CD14-positive monocyte (primary cell): ENCODE measurements at regions not wholly inside any gene's neighbourhood (a gene's known extent, or its start where the extent isn't known, plus 50 kb on each side); places are given as distances from the start of the nearest gene placed in this dataset.
"Not testable (repeated sequence)": the region's sequence is repeated elsewhere in the genome, so short reads cannot be mapped to it uniquely, and the experiment has no call there.

Experiments used
- DNase-seq, 3 donors: peaks; one replicate each; pipeline ENCODE4 v3.0.0-alpha.2; 2011 to 2022
- H2AFZ ChIP-seq: 2 replicates; pipeline ENCODE4 v1.6.0; 2012; ENCODE audit warnings: mild to moderate bottlenecking, low read depth, low read length, inconsistent platforms; ENCODE audit not compliant: insufficient read depth, poor library complexity, severe bottlenecking
- H3K27ac ChIP-seq, 2 donors: 1 replicate in 1 of 2; 2 replicates in 1 of 2; pipeline ENCODE4 v1.5.1; 2012 to 2013; ENCODE audit warnings: low read length in 2 of 2, control low read depth in 1 of 2, inconsistent platforms in 1 of 2, low read depth in 1 of 2, mild to moderate bottlenecking in 1 of 2
- H3K27me3 ChIP-seq, 2 donors: one replicate each; pipeline versions ENCODE4 v1.6.0 to v1.6.1; 2011 to 2013; ENCODE audit warnings: low read length in 2 of 2; ENCODE audit not compliant: control insufficient read depth in 2 of 2, insufficient read depth in 2 of 2
- H3K36me3 ChIP-seq, 2 donors: replicated peaks in 1 of 2; 1 replicate in 1 of 2; 2 replicates in 1 of 2; pipeline versions ENCODE4 v1.5.1 to v1.6.1; 2012 to 2013; ENCODE audit warnings: low read length in 2 of 2, control low read depth in 1 of 2, inconsistent platforms in 1 of 2, mild to moderate bottlenecking in 1 of 2; ENCODE audit not compliant: insufficient read depth in 2 of 2, control insufficient read depth in 1 of 2
- H3K4me1 ChIP-seq, 2 donors: 1 replicate in 1 of 2; 2 replicates in 1 of 2; pipeline versions ENCODE4 v1.5.1 to v1.6.1; 2012 to 2013; ENCODE audit warnings: low read length in 2 of 2, control low read depth in 1 of 2, inconsistent platforms in 1 of 2, mild to moderate bottlenecking in 1 of 2, moderate library complexity in 1 of 2; ENCODE audit not compliant: insufficient read depth in 2 of 2, control insufficient read depth in 1 of 2
- H3K4me2 ChIP-seq: replicated peaks from 2 replicates; pipeline ENCODE3; 2012; ENCODE audit warnings: low read length, moderate library complexity, mild to moderate bottlenecking; ENCODE audit not compliant: poor library complexity, severe bottlenecking; ENCODE audit errors: extremely low read depth
- H3K4me3 ChIP-seq, 3 experiments: fragments of 200-600 bp in 1 of 3; sonication (generic) in 1 of 3; replicated peaks in 1 of 3; 1 replicate in 2 of 3; 2 replicates in 1 of 3; pipeline ENCODE4 v1.5.1; 2011 to 2013; ENCODE audit warnings: low read length in 3 of 3, mild to moderate bottlenecking in 3 of 3, control low read depth in 2 of 3, low read depth in 2 of 3, inconsistent platforms in 1 of 3, moderate library complexity in 1 of 3
- H3K79me2 ChIP-seq: 2 replicates; pipeline ENCODE4 v1.6.0; 2012; ENCODE audit warnings: mild to moderate bottlenecking, control low read depth, inconsistent platforms, low read length, moderate library complexity; ENCODE audit not compliant: insufficient read depth
- H3K9ac ChIP-seq: 2 replicates; pipeline ENCODE4 v1.6.0; 2017; ENCODE audit warnings: low read length, mild to moderate bottlenecking; ENCODE audit not compliant: insufficient read depth, poor library complexity, severe bottlenecking
- H3K9me3 ChIP-seq, 2 donors: replicated peaks in 1 of 2; 1 replicate in 1 of 2; 2 replicates in 1 of 2; pipeline versions ENCODE4 v1.5.1 to v1.6.1; 2012 to 2013; ENCODE audit warnings: low read length in 2 of 2, control low read depth in 1 of 2; ENCODE audit not compliant: control insufficient read depth in 1 of 2, insufficient read depth in 1 of 2
- H4K20me1 ChIP-seq: 2 replicates; pipeline ENCODE4 v1.6.0; 2012; ENCODE audit warnings: mild to moderate bottlenecking, low read length, control low read depth, moderate library complexity; ENCODE audit not compliant: insufficient read depth
- H3K27ac Mint-ChIP-seq, 7 donors: one replicate each; pipeline ENCODE4 v1.8.0; 2020; ENCODE audit warnings: mild to moderate bottlenecking in 7 of 7, mixed read lengths in 7 of 7, moderate library complexity in 6 of 7, inconsistent platforms in 2 of 7
- H3K27me3 Mint-ChIP-seq, 3 donors: one replicate each; pipeline ENCODE4 v1.8.0; 2021 to 2022; ENCODE audit warnings: low read depth in 3 of 3, mild to moderate bottlenecking in 3 of 3, mixed read lengths in 3 of 3, moderate library complexity in 3 of 3, inconsistent platforms in 1 of 3
- H3K36me3 Mint-ChIP-seq, 2 donors: one replicate each; pipeline ENCODE4 v1.8.0; 2020; ENCODE audit warnings: mixed read lengths in 2 of 2, inconsistent platforms in 1 of 2, mild to moderate bottlenecking in 1 of 2
- H3K4me1 Mint-ChIP-seq: one replicate; pipeline ENCODE4 v1.8.0; 2020; ENCODE audit warnings: mild to moderate bottlenecking, mixed read lengths
- H3K4me3 Mint-ChIP-seq, 2 donors: one replicate each; pipeline ENCODE4 v1.8.0; 2020; ENCODE audit warnings: mild to moderate bottlenecking in 2 of 2, mixed read lengths in 2 of 2, moderate library complexity in 1 of 2
- H3K9me3 Mint-ChIP-seq, 7 donors: one replicate each; pipeline ENCODE4 v1.8.0; 2020 to 2022; ENCODE audit warnings: mixed read lengths in 7 of 7, mild to moderate bottlenecking in 6 of 7, moderate library complexity in 6 of 7, inconsistent platforms in 2 of 7
- WGBS: methylation state at CpG from one replicate; pipeline ENCODE4 v1.1.5; 2013; ENCODE audit warnings: missing lambda C conversion rate; ENCODE audit not compliant: insufficient coverage; 5-methylcytosine and 5-hydroxymethylcytosine counted together
- intact Hi-C, 2 donors: fragments of 100-400 bp; cut with micrococcal nuclease; formaldehyde crosslinking; loops; one replicate each; pipeline versions ENCODE4 v1.15.0 to v1.15.1; 2023

DNA sequence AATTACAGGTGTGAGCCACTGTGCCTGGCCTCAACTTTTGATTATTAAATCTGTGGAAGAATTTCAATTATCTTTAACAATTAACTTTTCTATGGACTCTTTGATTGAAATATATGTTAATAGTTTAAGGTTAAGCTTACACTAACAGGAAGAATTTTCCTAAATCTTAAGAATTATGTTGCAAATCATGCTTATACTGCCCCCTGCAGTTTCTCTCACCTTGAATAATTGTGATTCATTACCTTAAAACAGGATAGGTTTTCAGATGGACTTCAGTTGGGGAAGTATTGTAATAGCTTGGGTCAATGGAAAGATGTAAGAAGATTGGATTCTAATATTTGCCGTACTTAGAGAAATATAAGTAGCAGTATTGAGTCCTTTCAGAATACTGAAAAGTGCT is 66.5 kb upstream of the NIPA1 start:
- DNase-seq, H3K27ac Mint-ChIP-seq, H3K9me3 Mint-ChIP-seq, H3K36me3 Mint-ChIP-seq, H3K9ac ChIP-seq, H3K4me1 ChIP-seq, H3K36me3 ChIP-seq, H3K4me3 Mint-ChIP-seq, H3K9me3 ChIP-seq, intact Hi-C loops, H3K4me1 Mint-ChIP-seq, H2AFZ ChIP-seq, H3K79me2 ChIP-seq, H4K20me1 ChIP-seq, H3K4me2 ChIP-seq, H3K27me3 ChIP-seq, H3K27ac ChIP-seq, H3K4me3 ChIP-seq: not testable (repeated sequence)
- H3K27me3 Mint-ChIP-seq, result peaks cover 19 to 20% (median 19%) of the 10 kb centered on the region in 3 donors
- no CpG with 5 or more reads among the region's 1 CpG for WGBS

DNA sequence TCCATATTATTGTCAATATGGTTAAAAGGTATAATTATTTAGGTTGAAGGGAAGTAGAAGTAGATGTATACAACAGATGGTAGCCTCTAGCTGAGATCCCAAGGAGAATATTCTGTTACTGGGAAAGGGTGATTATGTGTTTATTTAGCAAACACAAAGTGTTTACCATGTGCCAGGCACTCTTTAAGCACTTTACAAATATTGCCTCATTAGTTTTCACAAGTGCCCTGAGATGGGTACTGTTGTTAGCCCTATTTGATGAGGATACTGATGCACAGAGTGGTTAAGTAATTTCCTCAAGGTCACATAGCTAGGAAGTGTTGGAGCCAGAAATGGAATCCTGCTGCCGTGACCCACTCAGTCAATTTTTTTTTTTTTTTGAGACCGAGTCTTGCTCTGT is 60.3 kb upstream of the NIPA1 start:
- H3K27me3 Mint-ChIP-seq, H3K4me1 Mint-ChIP-seq, intact Hi-C loops, H3K36me3 Mint-ChIP-seq, H3K4me3 Mint-ChIP-seq, H3K79me2 ChIP-seq, H3K4me2 ChIP-seq, H3K9me3 Mint-ChIP-seq, H3K9me3 ChIP-seq, H3K27ac ChIP-seq, H3K4me3 ChIP-seq, H3K4me1 ChIP-seq, H3K36me3 ChIP-seq, H3K9ac ChIP-seq, H3K27ac Mint-ChIP-seq, H4K20me1 ChIP-seq, H3K27me3 ChIP-seq, DNase-seq, H2AFZ ChIP-seq: not testable (repeated sequence)
- no CpG with 5 or more reads among the region's 2 CpGs for WGBS

DNA sequence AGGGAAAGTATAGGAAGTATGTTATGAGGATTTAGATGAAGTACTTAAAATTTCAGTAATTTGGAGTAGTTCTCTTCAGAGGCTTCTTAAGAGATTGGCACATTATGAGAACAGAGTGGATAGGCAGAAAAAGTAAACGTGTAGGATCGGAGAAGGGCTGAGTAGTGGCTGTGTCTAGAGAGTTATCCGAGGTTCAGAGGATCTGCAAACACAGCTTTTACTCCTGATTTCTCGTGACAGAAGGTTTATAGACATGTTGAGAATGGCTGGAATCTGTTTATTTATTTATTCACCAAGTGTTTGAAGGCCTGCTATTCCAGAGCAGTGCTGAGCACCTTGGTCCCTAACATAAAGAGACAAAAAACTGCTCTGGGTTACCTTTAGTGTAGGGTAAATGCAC is 51.4 kb upstream of the NIPA1 start:
- H3K4me2 ChIP-seq, DNase-seq, H3K4me3 Mint-ChIP-seq, intact Hi-C loops, H3K27ac ChIP-seq, H3K36me3 ChIP-seq, H2AFZ ChIP-seq, H3K27ac Mint-ChIP-seq, H3K4me3 ChIP-seq, H3K9me3 ChIP-seq, H3K9me3 Mint-ChIP-seq, H4K20me1 ChIP-seq, H3K79me2 ChIP-seq, H3K4me1 Mint-ChIP-seq, H3K4me1 ChIP-seq, H3K27me3 Mint-ChIP-seq, H3K36me3 Mint-ChIP-seq, H3K9ac ChIP-seq, H3K27me3 ChIP-seq: not testable (repeated sequence)
- WGBS, result no CpG with 5 or more reads among the region's 4 CpGs
